T47D (cell line): ENCODE measurements at regions not wholly inside any gene's neighbourhood (a gene's known extent, or its start where the extent isn't known, plus 50 kb on each side); places are given as distances from the start of the nearest gene placed in this dataset.

Source experiments
- DNase-seq, 2 experiments: peaks; one replicate each; pipeline versions ENCODE4 v3.0.0 to v3.0.0-alpha.2; 2011 to 2012; ENCODE audit warnings: low read depth in 1 of 2, low spot score in 1 of 2
- JUND ChIP-seq: IDR thresholded peaks from 2 replicates; pipeline ENCODE4 v1.6.1; 2012; ENCODE audit warnings: low read depth
- in situ Hi-C: cut with HindIII; loops from 2 replicates; pipeline ENCODE4 v1.10.0; 2016; ENCODE audit warnings: low sequenced_read_pairs, low pct_unique_long_range_greater_than_20kb

DNA sequence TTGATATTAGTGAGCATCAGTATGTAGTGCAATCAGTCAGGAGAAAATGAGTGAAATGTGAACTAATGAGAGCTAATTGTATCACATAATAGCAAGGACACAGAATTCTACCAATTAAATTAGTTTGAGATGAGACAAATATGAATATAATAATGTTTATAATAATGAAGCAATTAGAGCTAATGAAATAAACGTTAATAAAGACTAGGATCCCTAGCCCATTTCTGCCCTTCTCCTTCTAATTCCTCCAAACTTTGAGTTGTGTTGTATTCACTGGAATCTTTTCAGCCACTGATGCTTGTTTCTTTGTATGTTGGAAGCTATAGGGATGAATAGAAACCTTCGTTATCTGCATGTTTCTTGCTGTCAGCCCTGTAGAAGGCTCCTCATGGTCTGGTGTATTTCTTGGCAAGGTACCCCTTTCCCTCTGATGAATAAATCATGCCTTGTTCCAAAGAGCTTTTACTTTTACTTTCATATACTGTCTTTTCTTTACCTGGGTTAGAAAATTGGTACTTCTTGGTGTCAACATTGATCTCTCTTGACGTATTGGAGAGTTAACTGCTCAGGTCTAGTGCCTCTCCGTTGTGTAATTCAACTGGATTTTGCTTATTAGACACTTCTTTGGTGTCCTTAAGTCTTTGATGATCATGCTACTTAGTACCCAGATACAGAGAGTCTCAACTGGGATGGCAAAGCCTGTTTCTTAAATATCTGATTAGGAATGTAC is 154.8 kb downstream of the PTCSC3 start:
- in situ Hi-C loops = no loop called here
- DNase-seq = no peak
- no peak for TF ChIP-seq JUND

GRCh38 chr14:36021030-36021422 is 155.5 kb downstream of the PTCSC3 start:
- DNase-seq = no peak
- no peak for TF ChIP-seq JUND
- in situ Hi-C loops = no loop called here

- no peak for TF ChIP-seq JUND
- in situ Hi-C loops = no loop called here
- DNase-seq = no peak
These were observed 156.1 kb downstream of the PTCSC3 start for GRCh38 chr14:36020120-36021029.

DNA sequence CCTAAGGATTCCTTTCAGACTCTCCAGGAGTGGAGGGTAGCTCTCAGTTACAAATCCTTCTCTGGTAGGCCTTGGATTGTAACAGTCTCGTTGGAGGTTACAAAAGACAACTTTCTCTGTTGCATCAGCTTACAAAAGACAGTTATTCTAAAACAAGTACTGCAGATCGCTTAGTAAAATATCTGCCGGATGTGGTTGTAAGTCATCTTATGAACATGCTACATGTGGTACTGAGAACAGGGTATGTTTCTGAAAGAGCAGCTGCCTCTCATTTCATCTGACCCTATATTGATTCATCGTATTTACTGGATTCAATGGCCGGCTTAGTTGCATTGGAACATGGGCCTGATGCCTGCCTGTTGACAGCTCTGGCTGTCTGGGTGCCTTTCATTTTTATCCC is 157.4 kb downstream of the PTCSC3 start:
- DNase-seq = no peak
- in situ Hi-C loops = no loop called here
- TF ChIP-seq JUND = no peak

GRCh38 chr14:36014236-36014635 is 162.3 kb downstream of the PTCSC3 start:
- no peak for DNase-seq
- in situ Hi-C loops = no loop called here
- no peak for TF ChIP-seq JUND

- no peak for TF ChIP-seq JUND
- in situ Hi-C loops = no loop called here
- no peak for DNase-seq
These were observed 163.0 kb downstream of the PTCSC3 start for GRCh38 chr14:36013483-36013882.

DNA sequence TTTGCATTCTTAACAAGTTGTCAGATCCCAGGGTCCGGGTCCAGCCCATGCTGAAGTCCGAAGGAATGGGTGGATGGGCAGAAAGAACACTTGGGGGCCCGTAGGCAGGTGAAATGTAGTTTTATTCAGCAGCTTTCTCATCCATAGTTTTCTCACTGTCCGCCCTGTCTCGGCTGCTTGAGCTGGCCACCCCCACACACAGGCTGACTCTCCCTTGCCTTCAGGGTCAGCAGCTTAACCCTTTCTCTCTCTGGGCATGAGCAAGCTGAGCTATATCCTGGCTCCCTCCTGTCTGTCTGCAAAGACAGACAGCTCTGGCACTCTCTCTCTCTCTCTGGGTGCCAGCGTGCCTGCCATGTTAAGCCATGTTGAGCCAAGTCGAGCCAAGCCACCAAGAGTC is 163.9 kb downstream of the PTCSC3 start:
- in situ Hi-C loops = no loop called here
- TF ChIP-seq JUND = no peak
- no peak for DNase-seq

GRCh38 chr14:36009643-36010042 is 166.9 kb downstream of the PTCSC3 start:
- no peak for TF ChIP-seq JUND
- in situ Hi-C loops = no loop called here
- DNase-seq = no peak

- in situ Hi-C loops = no loop called here
- no peak for DNase-seq
- no peak for TF ChIP-seq JUND
These were observed 169.9 kb downstream of the PTCSC3 start for GRCh38 chr14:36006623-36007022.

- DNase-seq = no peak
- TF ChIP-seq JUND = no peak
- in situ Hi-C loops = no loop called here
These were observed 170.9 kb downstream of the PTCSC3 start for GRCh38 chr14:36005670-36006069.

- no peak for TF ChIP-seq JUND
- in situ Hi-C loops = no loop called here
- no peak for DNase-seq
These were observed 174.6 kb downstream of the PTCSC3 start for GRCh38 chr14:36001936-36002335.

DNA sequence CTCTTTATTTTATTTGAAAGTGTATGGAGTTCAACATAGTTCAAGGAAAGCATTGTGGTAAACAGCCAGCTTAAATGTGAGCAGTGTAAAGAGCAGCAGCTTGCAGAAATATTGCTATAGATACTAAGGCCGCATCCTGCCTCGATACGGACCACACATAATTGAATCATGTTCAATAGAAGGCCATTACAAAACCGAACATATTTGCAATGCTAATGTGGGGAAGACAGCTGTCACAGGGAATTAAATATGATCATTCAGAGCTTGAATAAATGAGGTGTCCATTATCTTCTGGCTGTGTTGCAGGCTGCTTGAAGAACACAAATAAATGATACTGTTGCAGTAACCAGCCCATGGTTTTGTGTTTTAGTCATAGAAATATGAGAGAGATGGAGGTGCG is 173.2 kb downstream of the BRMS1L start:
- in situ Hi-C loops = no loop called here
- no peak for TF ChIP-seq JUND
- DNase-seq = no peak

DNA sequence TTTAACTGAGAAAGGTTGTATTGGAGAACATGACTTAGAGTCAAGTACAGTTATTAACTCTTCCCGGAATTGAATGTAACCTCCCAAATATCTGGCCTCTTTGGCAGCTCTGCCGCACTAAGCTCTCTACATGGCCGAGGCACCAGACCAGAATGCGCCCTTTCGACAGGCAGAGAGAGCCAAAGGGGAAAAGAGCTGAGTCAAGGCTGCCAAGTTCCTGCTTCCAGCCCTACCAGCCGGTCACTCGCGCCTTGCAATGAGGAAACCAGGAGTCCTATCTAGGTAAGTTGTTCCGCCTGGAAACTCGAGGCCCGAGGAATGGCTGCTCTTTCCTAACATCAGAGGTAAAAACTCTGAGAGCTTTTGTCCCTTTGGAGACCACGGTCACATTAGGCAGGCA is 172.2 kb downstream of the BRMS1L start:
- no peak for DNase-seq
- in situ Hi-C loops = no loop called here
- no peak for TF ChIP-seq JUND
